Testis (tissue), 2 donors: ENCODE measurements at regions not wholly inside any gene's neighbourhood (a gene's known extent, or its start where the extent isn't known, plus 50 kb on each side); places are given as distances from the start of the nearest gene placed in this dataset.
"Not testable (repeated sequence)": the region's sequence is repeated elsewhere in the genome, so short reads cannot be mapped to it uniquely, and the experiment has no call there.

ENCODE experiments used
- POLR2A ChIP-seq: fragments of 450-650 bp; IDR thresholded peaks from one replicate; pipeline ENCODE4 v1.6.1; 2017; ENCODE audit warnings: antibody characterized with exemption, mild to moderate bottlenecking, moderate library complexity
- TF ChIP-seq, protein P1 (sequence below), 3 experiments: fragments of 450-650 bp in 2 of 3; fragments of 200-600 bp in 1 of 3; sonication (generic) in 1 of 3; IDR thresholded peaks; one replicate each; pipeline ENCODE4 v1.5.1; 2016 to 2019; ENCODE audit warnings: antibody characterized with exemption in 3 of 3, mild to moderate bottlenecking in 2 of 3, moderate library complexity in 1 of 3

DNA sequence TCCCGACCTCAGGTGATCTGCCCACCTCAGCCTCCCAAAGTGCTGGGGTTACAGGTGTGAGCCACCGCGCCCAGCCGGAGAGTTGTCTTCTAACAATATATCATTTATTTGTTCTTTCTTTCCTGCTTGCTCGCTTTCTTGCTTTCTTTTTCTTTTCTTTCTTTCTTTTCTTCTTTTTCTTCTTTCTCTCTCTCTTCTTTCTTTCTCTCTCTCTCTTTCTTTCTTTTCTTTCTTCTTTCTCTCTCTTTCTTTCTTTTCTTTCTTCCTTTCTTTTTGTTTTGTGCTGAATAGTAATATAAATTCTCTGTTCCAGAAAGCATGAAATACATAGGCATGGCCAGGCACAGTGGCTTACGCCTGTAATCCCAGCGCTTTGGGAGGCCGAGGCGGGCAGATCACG lies 73.5 kb upstream of the ZNF644 start:
- TF ChIP-seq, protein P1, sequence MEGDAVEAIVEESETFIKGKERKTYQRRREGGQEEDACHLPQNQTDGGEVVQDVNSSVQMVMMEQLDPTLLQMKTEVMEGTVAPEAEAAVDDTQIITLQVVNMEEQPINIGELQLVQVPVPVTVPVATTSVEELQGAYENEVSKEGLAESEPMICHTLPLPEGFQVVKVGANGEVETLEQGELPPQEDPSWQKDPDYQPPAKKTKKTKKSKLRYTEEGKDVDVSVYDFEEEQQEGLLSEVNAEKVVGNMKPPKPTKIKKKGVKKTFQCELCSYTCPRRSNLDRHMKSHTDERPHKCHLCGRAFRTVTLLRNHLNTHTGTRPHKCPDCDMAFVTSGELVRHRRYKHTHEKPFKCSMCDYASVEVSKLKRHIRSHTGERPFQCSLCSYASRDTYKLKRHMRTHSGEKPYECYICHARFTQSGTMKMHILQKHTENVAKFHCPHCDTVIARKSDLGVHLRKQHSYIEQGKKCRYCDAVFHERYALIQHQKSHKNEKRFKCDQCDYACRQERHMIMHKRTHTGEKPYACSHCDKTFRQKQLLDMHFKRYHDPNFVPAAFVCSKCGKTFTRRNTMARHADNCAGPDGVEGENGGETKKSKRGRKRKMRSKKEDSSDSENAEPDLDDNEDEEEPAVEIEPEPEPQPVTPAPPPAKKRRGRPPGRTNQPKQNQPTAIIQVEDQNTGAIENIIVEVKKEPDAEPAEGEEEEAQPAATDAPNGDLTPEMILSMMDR (IDR thresholded peaks at IDR 0.05), result not testable (repeated sequence)
- not testable (repeated sequence) for TF ChIP-seq POLR2A
